HEK293 (cell line): ENCODE measurements at regions not wholly inside any gene's neighbourhood (a gene's known extent, or its start where the extent isn't known, plus 50 kb on each side); places are given as distances from the start of the nearest gene placed in this dataset.

Experiments used
- CTCF ChIP-seq: fragments of 450-650 bp; formaldehyde crosslinking; IDR thresholded peaks from 2 replicates; pipeline ENCODE4 v1.5.1; 2016; ENCODE audit warnings: missing biosample characterization, missing genetic modification characterization
- KLF9 ChIP-seq: fragments of 450-650 bp; formaldehyde crosslinking; IDR thresholded peaks from 2 replicates; pipeline ENCODE4 v1.5.1; 2016; ENCODE audit warnings: missing biosample characterization, missing genetic modification characterization, low read depth
- PATZ1 ChIP-seq: fragments of 450-650 bp; formaldehyde crosslinking; IDR thresholded peaks from 2 replicates; pipeline ENCODE4 v1.5.1; 2016; ENCODE audit warnings: missing biosample characterization, missing genetic modification characterization
- PBX3 ChIP-seq: sonication (generic); formaldehyde crosslinking; IDR thresholded peaks from 2 replicates; pipeline ENCODE4 v1.8.1; 2022; ENCODE audit warnings: mild to moderate bottlenecking, moderate library complexity, missing genetic modification reagents
- RBAK ChIP-seq: fragments of 450-650 bp; formaldehyde crosslinking; IDR thresholded peaks from 2 replicates; pipeline ENCODE4 v1.5.1; 2016; ENCODE audit warnings: missing biosample characterization, missing genetic modification characterization
- ZNF416 ChIP-seq: fragments of 450-650 bp; formaldehyde crosslinking; IDR thresholded peaks from 2 replicates; pipeline ENCODE4 v1.5.1; 2016; ENCODE audit warnings: missing biosample characterization, missing genetic modification characterization
- ZNF830 ChIP-seq: fragments of 450-650 bp; IDR thresholded peaks from 2 replicates; pipeline ENCODE4 v1.5.0; 2018; ENCODE audit warnings: missing biosample characterization, missing genetic modification characterization, low read depth, mild to moderate bottlenecking, moderate library complexity

GRCh38 chrX:115906276-115906675, 264.3 kb upstream of the AGTR2 start:
- no peak for TF ChIP-seq PATZ1 (tag by site-specific recombination)
- no peak for TF ChIP-seq PBX3
- TF ChIP-seq ZNF416 (tag by site-specific recombination) = no peak
- no peak for TF ChIP-seq ZNF830 (tag by site-specific recombination)
- TF ChIP-seq CTCF (tag by site-specific recombination) = peak; percentile 27; the same call in 1 of the 2 replicates
- no peak for TF ChIP-seq KLF9 (tag by site-specific recombination)
- TF ChIP-seq RBAK = no peak
